Upper lobe of left lung (tissue), 4 donors: ENCODE measurements at regions not wholly inside any gene's neighbourhood (a gene's known extent, or its start where the extent isn't known, plus 50 kb on each side); places are given as distances from the start of the nearest gene placed in this dataset.

ENCODE experiments used
- POLR2AphosphoS5 ChIP-seq, 2 donors: sonication (generic); formaldehyde crosslinking; IDR thresholded peaks; one replicate each; pipeline ENCODE4 v1.5.1; 2017; ENCODE audit warnings: antibody characterized with exemption in 2 of 2
- TF ChIP-seq, protein P1 (sequence below), 6 experiments: fragments of 450-650 bp in 4 of 6; fragments of 200-600 bp in 2 of 6; sonication (generic) in 2 of 6; IDR thresholded peaks; one replicate each; pipeline ENCODE4 v1.5.1; 2016 to 2019; ENCODE audit warnings: antibody characterized with exemption in 6 of 6

DNA sequence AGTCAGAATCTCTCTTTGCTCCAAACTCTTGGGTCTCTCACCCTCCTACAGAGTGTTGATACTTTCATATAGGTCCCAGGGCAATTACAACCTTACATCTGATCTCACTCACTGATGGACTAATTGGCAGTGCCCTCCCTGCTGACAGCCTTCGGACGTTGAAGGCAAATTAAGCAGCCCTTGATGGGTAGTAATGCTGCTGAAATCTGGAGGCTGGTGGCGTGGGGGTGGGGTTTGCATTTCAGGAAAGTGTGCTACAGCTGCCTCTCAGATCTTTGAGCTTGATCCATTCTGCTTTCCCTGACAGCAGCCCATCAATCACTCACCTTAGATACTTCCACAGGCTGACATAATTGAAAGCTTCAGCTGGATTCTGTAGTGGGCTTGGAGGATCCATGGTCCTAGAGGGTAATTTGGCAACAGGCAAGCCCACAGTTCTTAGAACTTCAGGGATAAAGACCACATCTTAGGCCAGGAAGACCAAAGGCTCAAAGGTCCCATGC, 349.1 kb upstream of the PODXL start:
- TF ChIP-seq, protein P1, sequence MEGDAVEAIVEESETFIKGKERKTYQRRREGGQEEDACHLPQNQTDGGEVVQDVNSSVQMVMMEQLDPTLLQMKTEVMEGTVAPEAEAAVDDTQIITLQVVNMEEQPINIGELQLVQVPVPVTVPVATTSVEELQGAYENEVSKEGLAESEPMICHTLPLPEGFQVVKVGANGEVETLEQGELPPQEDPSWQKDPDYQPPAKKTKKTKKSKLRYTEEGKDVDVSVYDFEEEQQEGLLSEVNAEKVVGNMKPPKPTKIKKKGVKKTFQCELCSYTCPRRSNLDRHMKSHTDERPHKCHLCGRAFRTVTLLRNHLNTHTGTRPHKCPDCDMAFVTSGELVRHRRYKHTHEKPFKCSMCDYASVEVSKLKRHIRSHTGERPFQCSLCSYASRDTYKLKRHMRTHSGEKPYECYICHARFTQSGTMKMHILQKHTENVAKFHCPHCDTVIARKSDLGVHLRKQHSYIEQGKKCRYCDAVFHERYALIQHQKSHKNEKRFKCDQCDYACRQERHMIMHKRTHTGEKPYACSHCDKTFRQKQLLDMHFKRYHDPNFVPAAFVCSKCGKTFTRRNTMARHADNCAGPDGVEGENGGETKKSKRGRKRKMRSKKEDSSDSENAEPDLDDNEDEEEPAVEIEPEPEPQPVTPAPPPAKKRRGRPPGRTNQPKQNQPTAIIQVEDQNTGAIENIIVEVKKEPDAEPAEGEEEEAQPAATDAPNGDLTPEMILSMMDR (IDR thresholded peaks at IDR 0.05) = no peak
- TF ChIP-seq POLR2AphosphoS5 (IDR thresholded peaks at IDR 0.05) = no peak
